GM12892 (cell line): ENCODE measurements at regions not wholly inside any gene's neighbourhood (a gene's known extent, or its start where the extent isn't known, plus 50 kb on each side); places are given as distances from the start of the nearest gene placed in this dataset.

ENCODE experiments used
- POLR2AphosphoS5 ChIP-seq: IDR thresholded peaks from 2 replicates; pipeline ENCODE4 v1.6.1; 2011; ENCODE audit warnings: low read depth, low read length, control low read depth
- TAF1 ChIP-seq: IDR thresholded peaks from 2 replicates; pipeline ENCODE4 v1.6.1; 2011; ENCODE audit warnings: low read depth, mild to moderate bottlenecking, control low read depth, low read length, borderline replicate concordance

DNA sequence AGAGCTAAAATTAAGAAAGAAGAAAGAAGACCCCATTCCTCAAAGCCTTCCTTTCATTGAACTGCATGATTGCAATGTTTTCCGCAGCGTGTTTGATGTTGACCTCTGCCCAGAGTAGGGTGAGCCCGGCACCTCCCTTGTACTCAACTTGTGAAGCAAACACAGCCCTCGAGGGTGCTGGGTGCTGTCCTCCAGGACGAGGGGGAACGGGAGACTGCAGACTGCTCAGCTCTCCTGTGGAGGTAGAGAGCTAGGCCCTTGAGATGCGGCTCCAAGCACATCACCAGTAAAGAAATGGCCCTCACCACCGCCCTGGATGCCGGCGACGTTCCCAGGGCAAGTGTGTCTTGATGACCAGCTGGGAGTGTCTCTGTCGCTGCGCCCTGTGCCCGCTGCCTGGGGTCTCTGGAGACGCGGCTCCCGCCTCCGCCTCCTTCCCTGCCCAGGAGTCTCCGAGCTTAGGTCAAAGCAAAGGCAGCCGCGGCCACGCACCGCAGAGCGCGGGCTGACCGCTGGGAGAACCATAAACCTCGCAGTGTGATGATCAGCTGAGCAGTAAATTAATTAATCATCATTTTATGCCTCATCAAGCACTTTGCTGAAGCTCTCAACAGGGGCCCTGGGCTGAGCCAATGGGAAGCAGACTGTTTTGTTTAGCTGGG is 108.7 kb downstream of the IRX2 start:
- TF ChIP-seq TAF1 = no peak
- no peak for TF ChIP-seq POLR2AphosphoS5
